NCI-H1092 (cell line): ENCODE measurements at regions not wholly inside any gene's neighbourhood (a gene's known extent, or its start where the extent isn't known, plus 50 kb on each side); places are given as distances from the start of the nearest gene placed in this dataset.
"Not testable (repeated sequence)": the region's sequence is repeated elsewhere in the genome, so short reads cannot be mapped to it uniquely, and the experiment has no call there.

Experiments
- DNase-seq: peaks from one replicate; lab custom pipeline; 2025; lab: John Stamatoyannopoulos, UW

DNA sequence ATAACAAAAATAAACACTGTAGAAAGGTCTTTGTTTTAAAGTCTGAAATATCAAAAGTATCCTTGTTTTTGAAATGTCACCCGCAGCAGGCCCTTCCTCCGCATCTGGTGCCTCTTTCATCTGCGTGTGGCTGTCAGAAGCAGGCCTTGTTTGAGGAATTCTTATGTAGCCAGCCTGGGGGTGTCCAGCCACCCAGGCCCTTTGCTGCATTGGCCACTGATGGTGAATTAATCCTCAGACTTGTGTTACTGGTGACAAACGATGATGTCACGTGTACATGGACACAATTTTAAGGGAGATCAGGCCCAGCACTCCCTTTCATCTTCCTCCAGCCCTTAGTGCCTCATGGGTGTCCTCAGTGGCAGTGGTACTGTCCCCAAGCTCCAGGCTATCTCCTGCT, 208.0 kb upstream of the GALNT2 start:
- DNase-seq, result no peak

DNA sequence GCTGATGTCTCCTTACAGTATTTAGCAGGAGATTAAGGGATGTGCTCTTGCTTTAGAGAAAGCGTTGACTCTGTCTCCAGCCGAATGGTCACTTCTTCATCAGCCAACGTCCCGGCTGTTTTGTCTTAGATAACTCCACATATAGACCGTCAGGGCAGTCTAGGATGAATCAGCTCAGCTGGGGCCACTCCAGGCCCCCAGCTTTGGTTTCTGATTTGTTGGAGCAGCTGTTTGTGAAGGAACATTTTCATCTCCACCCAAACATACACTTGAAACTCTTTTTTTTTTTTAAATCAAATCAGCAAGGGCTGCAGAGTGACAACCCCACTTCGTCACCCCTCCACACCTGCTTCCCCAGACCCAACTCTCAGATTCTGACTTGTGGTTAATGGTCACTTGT, 206.1 kb upstream of the GALNT2 start:
- no peak for DNase-seq

DNA sequence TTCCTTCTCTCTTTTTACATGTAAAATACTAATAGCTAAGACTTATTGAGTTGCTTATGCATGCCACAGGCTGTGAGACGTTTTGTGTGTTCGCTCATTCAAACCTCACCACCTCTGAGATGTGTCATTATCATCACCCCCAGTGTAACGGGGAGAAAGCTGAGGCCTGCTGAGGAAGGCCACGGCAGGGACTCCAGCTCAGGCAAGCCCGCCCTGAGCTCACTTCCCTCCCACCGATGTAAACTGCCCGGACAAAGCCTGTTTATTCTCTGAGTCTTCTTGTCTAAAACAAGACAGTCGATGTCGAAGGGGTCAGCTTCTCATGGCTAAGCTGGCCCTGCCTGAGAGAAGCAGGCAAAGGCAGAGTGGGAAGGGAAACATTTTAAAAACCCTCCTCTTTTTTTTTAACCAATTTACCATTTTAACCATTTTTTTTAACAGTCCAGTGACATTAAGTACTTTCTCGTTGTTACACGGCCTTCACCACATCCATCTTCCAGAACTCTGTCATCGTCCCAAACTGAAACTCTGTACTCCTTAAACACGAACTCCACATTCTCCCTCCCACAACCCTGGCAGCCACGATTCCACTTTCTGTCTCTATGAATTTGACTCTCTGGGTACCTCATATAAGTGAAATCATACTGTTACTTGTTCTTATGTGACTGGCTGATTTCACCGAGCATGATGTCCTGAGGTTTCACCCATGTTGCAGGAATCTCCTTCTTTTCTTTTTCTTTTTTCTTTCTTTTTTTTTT, 204.8 kb upstream of the GALNT2 start:
- no peak for DNase-seq

DNA sequence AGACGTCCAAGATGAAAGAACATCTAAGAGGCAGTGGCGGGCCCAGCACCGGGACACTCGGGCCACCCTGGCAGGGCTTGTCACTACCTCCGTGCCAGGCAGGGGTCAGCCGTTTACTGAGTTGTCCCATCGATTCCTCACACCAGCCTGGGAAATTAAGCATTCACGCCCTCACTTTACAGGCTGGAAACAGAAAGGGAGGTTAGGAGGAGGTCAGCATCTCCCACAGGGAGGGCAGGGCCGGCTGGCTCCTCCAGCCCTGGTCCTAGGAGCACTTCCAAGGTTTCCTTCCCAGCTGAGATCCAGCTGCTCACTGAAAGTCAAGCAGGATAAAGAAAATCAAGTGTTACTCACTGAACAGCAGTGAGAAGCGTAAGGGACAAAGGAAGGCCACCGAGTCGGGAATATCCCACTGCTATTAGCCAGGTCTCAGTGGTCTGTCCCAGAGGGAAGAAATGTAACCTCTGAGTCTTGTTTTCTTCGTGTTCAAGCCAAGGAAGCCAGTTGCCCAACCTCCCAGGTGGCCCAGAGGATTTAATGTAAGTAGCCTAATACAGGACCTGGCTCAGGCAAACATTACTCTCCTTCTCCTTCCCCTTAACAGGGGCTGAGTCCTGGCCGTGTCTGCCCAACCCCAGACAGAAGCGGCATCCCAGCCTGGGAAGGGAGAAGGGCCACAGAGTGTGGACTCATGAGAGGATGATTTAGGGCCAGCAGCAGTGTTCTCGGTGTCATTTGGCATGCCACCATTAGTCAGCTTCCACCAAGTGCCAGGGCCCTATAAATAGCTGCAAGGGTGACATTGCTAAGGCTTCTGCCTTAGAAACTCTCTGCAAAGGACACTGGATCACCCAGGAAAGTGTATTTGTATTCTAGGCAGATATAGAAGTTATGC, 203.1 kb upstream of the GALNT2 start:
- DNase-seq, result no peak

DNA sequence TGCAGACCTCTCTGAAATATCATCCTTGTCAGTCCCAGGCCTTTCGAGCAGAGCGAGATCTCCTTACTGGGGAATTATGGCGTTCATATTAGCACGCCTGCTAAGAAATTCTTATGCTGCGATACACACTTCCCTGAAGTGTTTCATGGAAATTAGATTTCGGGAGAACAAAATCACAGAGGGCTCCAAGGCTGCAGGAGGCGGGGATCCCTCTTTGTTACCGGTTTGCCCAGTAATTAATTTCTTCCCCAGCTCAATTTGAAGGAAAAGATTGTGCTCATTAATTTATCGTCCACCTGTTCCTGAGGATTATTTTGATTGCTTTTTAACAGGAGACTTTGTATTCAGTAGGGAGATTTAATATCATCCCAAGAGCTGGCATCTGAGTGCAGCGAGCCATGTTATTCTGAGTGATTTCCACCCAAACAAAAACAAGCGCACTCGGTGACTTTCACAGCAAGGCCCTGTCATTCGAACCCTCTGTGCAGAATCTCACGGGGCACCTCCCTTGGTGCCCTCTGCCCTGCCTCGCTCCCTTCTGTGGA, 202.3 kb upstream of the GALNT2 start:
- no peak for DNase-seq

DNA sequence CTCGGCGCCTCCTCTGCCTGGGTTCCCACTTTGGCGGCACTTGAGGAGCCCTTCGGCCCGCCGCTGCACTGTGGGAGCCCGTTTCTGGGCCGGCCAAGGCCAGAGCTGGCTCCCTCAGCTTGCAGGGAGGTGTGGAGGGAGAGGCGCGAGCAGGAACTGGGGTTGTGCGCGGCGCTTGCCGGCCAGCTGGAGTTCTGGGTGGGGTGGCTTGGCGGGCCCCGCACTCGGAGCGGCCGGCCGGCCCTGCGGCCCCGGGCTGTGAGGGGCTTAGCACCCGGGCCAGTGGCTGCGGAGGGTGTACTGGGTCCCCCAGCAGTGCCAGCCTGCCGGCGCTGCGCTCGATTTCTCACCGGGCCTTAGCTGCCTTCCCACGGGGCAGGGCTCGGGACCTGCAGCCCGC, 201.7 kb upstream of the GALNT2 start:
- not testable (repeated sequence) for DNase-seq

- no peak for DNase-seq
Measured at GRCh38 chr1:229867726-229868125, 199.3 kb upstream of the GALNT2 start.

DNA sequence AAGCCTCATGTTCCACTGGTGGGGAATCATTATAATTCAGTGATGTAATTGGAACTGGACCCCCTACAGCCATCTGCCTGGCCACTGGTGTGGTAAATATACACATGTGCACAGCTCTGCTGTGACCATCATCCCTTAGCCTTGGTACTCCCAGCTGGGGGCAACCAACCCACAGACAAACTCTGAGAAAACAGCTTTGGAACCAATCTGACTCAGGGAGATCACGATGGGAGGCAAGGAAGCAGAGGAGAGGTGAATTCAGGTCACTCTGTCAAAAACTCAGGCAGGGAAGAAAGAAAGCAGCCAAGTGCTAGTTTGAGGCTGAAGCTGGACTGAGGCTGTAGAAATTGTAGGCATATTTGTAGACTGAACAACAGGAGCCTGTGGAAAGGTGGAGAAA, 197.8 kb upstream of the GALNT2 start:
- DNase-seq, result no peak

DNA sequence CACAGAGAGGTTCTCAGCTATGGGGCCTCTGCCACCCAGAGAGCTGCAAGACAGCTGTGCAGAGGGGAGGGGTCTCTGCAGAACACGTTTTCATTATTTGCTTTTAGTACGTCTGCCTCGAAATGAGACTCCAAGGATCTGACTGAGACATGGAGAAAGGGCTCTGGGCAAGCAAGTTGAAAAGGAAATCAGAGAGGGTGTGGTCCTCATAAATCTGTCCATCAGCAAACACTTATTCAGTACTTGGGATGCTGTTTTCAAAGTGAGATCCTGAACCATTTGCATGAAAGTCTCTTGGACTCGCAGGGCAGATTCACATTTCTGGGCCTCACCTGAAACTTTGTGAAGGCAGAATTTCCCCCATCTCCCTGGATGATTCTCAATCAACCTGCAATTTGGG, 197.4 kb upstream of the GALNT2 start:
- no peak for DNase-seq

- no peak for DNase-seq
Measured at GRCh38 chr1:229870381-229870780, 196.7 kb upstream of the GALNT2 start.

- DNase-seq, result no peak
Measured at GRCh38 chr1:229871078-229871676, 195.9 kb upstream of the GALNT2 start.

- no peak for DNase-seq
Measured at GRCh38 chr1:229874136-229874535, 192.9 kb upstream of the GALNT2 start.

- DNase-seq, result no peak
Measured at GRCh38 chr1:229874609-229875008, 192.4 kb upstream of the GALNT2 start.

- no peak for DNase-seq
Measured at GRCh38 chr1:229875086-229875485, 192.0 kb upstream of the GALNT2 start.

GRCh38 chr1:229879746-229880145, 187.3 kb upstream of the GALNT2 start:
- no peak for DNase-seq

- no peak for DNase-seq
Measured at GRCh38 chr1:229880271-229881170, 186.5 kb upstream of the GALNT2 start.

DNA sequence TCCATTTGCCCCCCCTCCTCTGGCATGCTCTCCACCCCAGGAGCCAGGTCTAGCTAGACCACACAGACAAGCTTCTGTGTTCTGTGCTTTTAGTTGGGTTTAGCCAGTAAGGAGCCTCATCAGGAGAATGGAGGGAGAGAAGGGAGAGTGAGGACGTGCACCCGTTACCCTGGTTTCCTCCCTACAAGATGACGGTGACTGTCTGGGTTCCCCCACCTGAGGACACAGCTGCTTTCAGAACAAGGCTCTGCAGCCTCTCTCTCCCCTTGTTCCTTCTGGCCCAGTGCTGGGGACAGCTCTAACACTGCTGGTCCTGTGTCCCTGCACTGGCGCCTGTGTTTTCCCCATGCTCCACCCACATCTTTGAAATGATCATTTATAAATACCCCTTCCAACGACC, 184.4 kb upstream of the GALNT2 start:
- DNase-seq, result no peak

GRCh38 chr1:229883504-229884200, 183.4 kb upstream of the GALNT2 start:
- DNase-seq, result no peak

DNA sequence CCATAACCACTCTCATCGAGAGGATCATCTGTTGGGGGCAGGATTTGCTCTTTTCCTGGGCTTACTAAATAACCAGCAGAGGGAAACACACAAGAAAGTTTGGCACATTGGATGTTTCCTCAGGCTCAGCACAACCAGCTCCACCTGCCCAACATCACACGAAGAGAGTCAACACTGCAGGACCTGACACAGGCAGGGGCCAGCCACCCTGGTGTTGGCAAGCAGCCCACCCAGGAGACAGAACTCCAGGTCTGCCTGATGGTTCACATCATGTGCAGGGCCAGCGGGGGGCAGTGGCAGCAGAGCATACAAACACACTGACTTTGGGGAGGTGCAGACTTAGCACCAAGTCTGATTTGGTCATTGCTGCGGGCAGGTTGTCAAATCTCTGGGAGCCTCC, 182.3 kb upstream of the GALNT2 start:
- peak; percentile 57 for DNase-seq

DNA sequence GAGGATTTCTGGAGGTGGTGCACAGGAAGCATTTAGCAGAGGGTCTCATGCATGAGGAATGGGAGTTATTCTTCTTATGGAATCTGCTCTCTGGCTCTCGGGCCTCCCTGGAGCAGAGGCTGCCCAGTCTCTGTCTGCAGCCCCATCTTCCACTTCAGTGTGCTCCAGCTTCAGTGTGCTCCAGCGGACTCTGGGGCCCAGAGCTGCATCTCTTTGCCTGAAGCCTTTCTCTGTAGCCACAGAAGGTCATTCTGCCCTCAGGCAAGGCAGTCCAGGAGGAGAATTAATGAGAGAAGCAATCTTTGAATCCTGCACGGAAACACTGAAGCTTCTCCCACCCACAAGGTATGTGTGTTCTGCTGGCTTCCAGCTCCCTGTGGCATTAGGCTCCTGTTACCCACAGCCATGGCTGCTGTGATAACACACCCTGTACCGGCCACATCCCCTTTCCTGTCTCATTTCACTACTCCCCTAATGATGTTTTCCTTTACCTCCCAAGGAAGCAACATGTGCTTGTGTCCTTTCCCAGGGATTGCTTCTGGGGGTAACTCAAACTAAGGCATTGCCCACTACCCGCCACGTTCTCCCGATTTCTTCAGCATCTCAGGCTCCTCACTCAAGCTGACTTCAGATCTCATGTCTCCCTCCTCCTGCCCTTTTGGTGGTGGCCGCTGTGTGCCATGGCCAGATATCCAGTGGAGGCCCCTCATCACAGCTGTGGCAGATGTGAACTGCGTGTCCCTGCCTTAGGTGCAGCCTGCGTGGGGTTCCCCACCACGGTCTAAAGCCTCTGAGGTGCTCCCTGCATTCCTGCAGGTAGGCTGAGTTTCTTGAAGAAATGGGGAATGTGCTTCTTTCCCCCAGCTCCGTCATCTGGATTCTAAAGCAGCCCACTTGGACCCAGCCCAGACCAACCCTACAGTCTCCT, 181.2 kb upstream of the GALNT2 start:
- no peak for DNase-seq
